Adrenal gland (tissue), 5 donors: ENCODE measurements at regions not wholly inside any gene's neighbourhood (a gene's known extent, or its start where the extent isn't known, plus 50 kb on each side); places are given as distances from the start of the nearest gene placed in this dataset.

Source experiments
- POLR2A ChIP-seq, 2 donors: fragments of 450-650 bp; IDR thresholded peaks; one replicate each; pipeline ENCODE4 v1.6.1; 2017; ENCODE audit warnings: antibody characterized with exemption in 2 of 2, mild to moderate bottlenecking in 2 of 2, moderate library complexity in 1 of 2
- TF ChIP-seq, protein P1 (sequence below), 6 experiments: fragments of 450-650 bp in 4 of 6; fragments of 200-600 bp in 2 of 6; sonication (generic) in 1 of 6; IDR thresholded peaks; 1 replicate in 5 of 6; 2 replicates in 1 of 6; pipeline versions ENCODE4 v1.5.1 to v1.8.0; 2016 to 2021; ENCODE audit warnings: antibody characterized with exemption in 6 of 6, mild to moderate bottlenecking in 2 of 6, moderate library complexity in 1 of 6
- donor health status: DM: no; HTN: no; CAD: no.

DNA sequence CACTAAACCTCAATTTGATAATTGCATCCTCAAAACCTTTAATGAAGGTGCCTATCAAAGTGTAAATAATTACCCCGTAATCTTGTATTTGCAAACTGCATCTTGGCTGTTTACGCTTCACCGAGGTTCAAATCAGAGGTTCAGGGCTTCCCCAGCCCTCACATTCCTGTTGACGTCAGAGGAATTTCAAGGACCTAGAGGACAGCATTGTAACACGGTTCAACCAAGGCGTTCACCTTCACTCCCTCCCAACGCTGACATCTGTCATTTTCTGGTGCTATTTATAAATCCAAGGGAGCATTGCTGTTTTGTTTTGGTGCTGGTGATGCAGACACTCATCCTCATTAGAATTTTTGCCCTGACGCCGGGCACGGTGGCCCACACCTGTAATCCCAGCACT, 691.6 kb upstream of the RBFOX1 start:
- no peak for TF ChIP-seq POLR2A (IDR thresholded peaks at IDR 0.05)
- TF ChIP-seq, protein P1, sequence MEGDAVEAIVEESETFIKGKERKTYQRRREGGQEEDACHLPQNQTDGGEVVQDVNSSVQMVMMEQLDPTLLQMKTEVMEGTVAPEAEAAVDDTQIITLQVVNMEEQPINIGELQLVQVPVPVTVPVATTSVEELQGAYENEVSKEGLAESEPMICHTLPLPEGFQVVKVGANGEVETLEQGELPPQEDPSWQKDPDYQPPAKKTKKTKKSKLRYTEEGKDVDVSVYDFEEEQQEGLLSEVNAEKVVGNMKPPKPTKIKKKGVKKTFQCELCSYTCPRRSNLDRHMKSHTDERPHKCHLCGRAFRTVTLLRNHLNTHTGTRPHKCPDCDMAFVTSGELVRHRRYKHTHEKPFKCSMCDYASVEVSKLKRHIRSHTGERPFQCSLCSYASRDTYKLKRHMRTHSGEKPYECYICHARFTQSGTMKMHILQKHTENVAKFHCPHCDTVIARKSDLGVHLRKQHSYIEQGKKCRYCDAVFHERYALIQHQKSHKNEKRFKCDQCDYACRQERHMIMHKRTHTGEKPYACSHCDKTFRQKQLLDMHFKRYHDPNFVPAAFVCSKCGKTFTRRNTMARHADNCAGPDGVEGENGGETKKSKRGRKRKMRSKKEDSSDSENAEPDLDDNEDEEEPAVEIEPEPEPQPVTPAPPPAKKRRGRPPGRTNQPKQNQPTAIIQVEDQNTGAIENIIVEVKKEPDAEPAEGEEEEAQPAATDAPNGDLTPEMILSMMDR (IDR thresholded peaks at IDR 0.05) = no peak
